ENCODE measurements at regions not wholly inside any gene's neighbourhood (a gene's known extent, or its start where the extent isn't known, plus 50 kb on each side); places are given as distances from the start of the nearest gene placed in this dataset.
"Not testable (repeated sequence)": the region's sequence is repeated elsewhere in the genome, so short reads cannot be mapped to it uniquely, and the experiment has no call there.

GRCh38 chr16:29177888-29178726, 193.3 kb downstream of the LAT start:
- peak; percentile 85 for DNase-seq

- peak; percentile 5 for DNase-seq
Measured at GRCh38 chr16:29177203-29177887, 192.5 kb downstream of the LAT start.

GRCh38 chr16:29176822-29177202, 192.0 kb downstream of the LAT start:
- not testable (repeated sequence) for DNase-seq

DNA sequence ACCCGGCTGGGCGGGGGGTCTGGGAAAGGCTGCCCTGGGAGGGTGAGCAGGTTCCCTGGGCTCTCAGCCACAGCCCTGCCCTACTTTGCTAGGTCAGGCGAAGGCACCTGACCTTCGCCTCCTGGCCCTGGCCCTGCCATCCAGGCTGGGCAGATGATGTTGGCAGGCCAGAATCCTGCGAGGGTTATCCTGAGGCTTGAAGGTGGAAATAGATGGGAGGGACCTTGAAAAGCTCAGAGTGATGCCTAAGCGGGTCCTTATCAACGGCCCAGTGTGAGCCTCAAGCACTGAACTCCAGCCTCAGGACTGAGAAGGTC, 191.3 kb downstream of the LAT start:
- not testable (repeated sequence) for DNase-seq

DNA sequence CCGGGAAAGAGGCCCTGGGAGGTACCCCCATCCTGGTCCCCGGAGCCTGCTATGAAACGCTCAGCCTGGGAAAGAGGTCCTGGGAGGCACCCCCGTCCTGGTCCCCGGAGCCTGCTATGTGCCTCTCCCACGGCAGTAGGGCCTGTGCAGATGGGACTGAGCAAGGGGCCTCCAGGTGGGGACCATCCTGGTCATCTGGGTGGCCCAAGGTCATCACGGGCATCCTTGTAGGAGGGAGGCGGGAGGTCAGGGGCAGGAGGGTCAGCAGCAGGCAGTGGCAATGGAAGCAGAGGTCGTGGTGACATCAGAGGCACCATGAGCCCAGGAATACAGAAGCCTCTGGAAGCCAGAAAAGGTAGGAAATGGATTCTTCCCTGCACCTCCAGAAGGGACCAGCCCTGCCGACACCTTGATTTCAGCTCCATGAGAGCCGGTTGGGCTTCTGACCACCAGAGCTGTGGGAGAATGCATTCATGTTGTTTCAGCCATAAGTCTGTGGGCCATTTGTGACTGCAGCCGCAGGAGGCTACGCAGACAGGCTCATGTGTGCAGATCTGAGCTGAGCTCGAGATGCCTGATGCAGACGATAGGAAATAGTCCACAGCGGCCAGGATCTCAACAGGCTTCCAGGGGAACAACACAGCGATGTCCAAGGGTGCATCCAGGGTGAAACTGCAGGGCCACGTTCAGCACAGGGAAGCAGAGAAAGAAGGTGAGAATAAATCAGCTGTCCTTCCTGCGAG, 190.7 kb downstream of the LAT start:
- not testable (repeated sequence) for DNase-seq

DNA sequence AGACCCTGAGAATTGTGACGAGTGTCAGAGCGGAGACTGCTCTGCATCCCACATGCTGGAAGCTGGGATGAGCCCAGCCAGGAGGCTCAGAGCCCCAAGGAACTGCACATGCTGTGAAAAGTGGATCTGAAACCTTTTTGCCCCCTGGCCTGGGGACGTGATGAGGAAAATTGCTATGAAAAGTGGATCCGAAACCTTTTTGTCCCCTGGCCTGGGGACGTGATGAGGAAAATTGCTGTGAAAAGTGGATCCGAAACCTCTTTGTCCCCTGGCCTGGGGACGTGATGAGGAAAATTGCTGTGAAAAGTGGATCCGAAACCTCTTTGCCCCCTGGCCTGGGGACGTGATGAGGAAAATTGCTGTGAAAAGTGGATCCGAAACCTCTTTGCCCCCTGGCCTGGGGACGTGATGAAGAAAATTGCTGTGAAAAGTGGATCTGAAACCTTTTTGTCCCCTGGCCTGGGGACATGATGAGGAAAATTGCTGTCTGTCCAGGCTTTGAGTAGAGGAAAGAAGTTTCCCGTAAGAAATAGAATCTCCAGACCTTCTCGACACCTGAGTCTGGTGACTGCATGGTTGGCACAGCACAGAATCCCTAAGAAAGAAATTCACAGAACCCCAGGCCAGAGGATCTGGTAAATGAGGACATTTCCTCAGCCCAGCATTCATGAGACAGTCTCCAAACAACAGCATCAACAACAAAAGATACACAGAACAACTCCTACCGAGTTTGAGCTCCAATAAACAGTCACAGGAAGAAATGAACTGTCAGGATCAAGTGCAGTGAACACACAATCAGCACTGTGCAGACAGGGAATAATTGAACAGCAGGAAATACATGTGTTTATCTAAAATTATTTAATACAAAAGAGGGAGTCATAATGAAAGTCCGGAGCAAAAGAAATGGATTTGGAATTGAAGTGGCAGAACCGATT, 188.8 kb downstream of the LAT start:
- DNase-seq, result not testable (repeated sequence)

DNA sequence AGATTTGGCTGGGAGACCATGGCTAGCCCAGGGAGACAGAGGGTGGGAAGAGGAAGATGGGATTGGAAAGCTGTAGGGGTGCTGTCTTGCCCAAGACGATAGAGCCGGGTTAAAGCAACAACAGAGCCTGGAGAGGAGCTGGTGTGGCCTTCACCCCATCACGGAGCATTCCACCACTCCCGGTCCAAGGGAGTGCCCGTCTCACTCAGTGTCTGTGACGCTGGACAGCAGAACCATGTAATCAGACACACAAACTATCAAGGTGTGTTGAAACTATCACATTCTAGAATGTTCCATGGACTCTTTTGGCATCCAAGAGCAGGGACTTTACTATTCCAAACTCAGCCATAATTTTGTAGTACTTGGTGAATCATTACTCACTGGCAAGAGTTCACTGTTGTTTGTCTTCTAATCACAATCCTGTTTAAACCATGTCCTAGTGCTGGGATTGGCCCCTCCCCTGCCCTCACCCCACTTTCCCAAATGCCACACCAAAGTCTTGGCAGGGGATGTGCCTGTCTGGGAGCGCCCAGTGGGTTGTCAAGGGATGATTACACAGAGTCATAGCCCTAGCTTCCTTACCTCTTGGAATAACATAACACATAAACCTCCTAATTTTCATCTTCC, 187.4 kb downstream of the LAT start:
- not testable (repeated sequence) for DNase-seq

DNA sequence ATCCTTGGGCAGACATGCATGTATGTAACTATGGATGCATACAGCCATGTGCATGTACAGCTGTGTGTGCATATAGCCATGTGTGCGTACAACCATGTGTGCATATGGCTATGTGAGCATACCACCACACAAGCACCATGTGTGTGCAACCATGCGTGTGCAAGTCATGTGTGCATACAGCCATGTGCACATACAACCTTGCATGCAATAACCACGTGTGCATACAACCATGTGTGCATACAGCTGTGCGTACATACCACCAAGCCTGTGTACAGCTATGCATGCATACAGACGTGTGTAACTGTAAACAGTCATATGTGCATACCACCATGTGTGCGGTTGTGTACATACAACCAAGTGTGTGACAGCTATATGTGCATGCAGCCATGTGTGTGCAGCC, 186.4 kb downstream of the LAT start:
- DNase-seq, result not testable (repeated sequence)

GRCh38 chr16:29170393-29171119, 185.7 kb downstream of the LAT start:
- DNase-seq, result not testable (repeated sequence)

GRCh38 chr16:29169295-29169994, 184.6 kb downstream of the LAT start:
- not testable (repeated sequence) for DNase-seq

DNA sequence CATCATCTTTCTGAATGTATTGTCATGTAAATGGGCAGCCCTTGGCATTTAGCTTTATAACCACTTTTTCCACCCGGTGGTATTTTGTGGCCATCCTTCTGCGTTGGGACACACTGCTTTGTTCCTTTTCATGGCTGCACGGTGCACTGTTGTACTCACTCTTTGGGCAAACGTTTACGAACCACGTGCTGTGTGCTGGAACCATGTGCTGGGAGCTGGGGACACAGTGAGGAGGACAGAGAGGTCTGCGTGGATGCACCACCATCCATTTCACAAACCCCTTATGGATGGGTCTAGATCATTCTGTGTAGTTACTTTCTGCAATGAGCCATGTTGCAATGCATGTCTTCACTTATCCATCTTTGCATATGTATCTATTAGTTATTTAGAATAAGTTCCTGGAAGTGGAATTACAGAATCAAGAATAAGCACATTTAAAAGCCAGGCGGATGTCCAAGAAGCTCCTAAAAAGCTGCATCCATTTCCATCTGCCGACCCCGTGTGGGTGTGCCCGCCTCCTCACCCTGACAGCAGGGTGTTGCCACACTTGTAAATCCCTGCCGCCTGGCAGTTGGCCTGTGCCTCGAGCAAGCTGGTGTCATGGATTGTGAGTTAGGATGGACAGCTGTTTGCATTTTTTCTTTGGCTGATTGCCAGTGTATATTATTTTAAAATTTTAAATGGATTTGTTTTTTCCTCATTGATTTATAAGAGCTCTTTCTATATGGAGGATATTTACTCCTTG, 183.8 kb downstream of the LAT start:
- DNase-seq, result not testable (repeated sequence)

DNA sequence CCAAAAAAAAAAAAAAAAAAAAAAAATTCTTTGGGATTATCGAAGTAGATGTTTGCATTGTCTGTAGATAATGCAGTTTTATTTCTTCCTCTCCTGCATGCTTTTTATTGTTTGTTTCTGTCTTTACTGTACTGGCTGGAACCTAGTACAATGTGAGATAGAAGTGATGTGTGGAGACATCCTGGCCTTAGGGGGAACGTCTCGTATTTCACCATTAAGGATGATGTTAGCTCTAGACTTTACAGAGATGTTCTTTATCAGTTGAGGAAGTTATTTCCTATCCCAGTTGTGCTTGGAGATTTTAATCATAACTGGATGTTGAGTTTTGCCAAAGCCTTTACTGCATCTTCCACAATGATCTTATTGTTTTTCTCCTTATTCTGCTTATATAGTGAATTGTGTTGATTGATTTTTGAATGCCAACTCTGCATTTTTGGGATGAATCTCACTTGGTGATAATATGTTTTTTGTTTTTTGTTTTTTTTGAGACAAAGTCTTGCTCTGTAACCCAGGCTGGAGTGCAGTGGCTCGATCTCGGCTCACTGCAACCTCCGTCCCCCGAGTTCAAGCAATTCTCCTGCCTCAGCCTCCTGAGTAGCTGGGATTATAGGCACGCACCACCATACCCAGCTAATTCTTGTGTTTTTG, 179.7 kb downstream of the LAT start:
- not testable (repeated sequence) for DNase-seq

- DNase-seq, result not testable (repeated sequence)
Measured at GRCh38 chr16:29160171-29160570, 175.3 kb downstream of the LAT start.

DNA sequence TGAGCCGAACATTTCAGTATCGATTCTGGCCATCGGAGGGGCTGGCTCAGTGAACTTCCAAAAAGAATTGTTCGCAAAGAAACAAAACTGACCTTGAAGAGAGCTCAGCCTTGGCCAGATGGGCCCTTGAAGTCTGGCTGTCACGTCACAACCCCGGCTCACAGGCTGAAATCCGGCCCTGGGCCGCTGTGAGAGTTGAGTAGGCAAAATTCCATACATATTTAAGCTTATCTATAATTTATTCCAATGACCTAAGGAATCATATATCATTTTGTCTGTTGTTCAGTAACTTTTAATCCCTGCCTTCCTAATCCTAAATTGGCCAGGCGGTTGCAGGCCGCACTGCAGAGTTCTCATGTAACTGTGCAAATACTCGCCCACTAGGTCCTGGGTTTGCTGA, 174.8 kb downstream of the LAT start:
- DNase-seq, result not testable (repeated sequence)

- DNase-seq, result no peak
Measured at GRCh38 chr16:29158785-29159184, 173.9 kb downstream of the LAT start.

DNA sequence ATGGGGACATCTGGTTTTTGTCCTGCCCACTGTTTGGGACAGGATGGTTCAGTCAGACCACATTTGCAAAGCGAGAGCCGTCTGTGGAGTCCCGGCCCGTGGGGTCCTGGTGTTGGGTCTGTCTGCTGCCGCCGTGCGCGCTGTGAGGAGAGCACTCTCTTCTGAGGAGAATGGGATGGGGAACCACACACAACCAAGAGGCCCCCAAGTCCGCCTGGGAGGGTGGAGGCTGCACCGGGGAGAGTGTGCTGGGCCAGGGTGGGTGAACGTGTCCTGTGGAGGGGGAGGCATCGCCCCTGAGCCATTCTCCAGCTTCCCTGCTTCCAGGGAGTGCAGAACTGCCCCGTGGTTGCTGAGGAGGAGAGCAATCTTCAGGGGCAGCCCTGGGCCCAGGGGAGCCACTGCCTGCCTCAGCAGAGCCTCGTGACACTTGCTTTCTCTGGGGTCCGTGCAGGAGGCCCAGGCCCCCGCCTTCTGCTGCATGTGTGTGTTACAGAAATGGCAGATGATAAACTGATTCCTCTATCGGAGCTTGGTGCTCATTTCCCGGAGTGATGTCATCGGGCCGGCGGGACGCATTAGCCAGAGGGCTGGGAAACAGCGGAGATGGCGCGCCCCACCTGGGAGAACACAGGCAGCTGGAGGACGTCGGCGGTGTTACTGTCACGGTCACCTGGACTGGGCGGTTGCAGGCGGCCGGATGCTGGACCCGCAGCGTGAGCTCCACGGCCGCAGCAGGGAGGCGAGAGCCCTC, 173.4 kb downstream of the LAT start:
- DNase-seq, result not testable (repeated sequence)

GRCh38 chr16:29157051-29157923, 172.4 kb downstream of the LAT start:
- DNase-seq, result not testable (repeated sequence)

All from hematopoietic multipotent progenitor cell treated with erythropoietin and hydrocortisone succinate and interleukin-3 and kit ligand, for 8 days (in vitro differentiated cells).